Lower leg skin (tissue), 3 donors: ENCODE measurements at regions not wholly inside any gene's neighbourhood (a gene's known extent, or its start where the extent isn't known, plus 50 kb on each side); places are given as distances from the start of the nearest gene placed in this dataset.

Source experiments
- CTCF ChIP-seq, 3 donors: fragments of 450-650 bp; IDR thresholded peaks; one replicate each; pipeline ENCODE4 v1.5.1; 2016; ENCODE audit warnings: antibody characterized with exemption in 3 of 3, mild to moderate bottlenecking in 3 of 3, moderate library complexity in 2 of 3
- POLR2A ChIP-seq, 2 donors: fragments of 450-650 bp; IDR thresholded peaks; one replicate each; pipeline ENCODE4 v1.6.1; 2016 to 2017; ENCODE audit warnings: antibody characterized with exemption in 2 of 2, mild to moderate bottlenecking in 1 of 2, moderate library complexity in 1 of 2

DNA sequence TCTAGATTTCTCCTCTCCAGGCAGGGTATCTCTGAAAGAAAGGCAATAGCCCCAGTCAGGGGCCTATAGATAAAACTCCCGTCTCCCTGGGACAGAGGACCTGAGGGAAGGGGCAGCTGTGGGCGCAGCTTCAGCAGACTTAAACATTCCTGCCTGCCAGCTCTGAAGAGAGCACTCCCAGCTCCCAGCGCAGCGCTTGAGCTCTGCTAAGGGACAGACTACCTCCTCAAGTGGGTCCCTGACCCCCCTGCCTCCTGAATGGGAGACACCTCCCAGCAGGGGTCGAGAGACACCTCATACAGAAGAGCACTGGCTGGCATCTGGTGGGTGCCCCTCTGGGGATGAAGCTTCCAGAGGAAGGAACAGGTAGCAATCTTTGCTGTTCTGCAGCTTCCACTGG is 556.9 kb downstream of the EPM2A start:
- TF ChIP-seq CTCF (IDR thresholded peaks at IDR 0.05) (no peak), POLR2A (IDR thresholded peaks at IDR 0.05) (no peak)
